ENCODE measurements at regions not wholly inside any gene's neighbourhood (a gene's known extent, or its start where the extent isn't known, plus 50 kb on each side); places are given as distances from the start of the nearest gene placed in this dataset.

DNA sequence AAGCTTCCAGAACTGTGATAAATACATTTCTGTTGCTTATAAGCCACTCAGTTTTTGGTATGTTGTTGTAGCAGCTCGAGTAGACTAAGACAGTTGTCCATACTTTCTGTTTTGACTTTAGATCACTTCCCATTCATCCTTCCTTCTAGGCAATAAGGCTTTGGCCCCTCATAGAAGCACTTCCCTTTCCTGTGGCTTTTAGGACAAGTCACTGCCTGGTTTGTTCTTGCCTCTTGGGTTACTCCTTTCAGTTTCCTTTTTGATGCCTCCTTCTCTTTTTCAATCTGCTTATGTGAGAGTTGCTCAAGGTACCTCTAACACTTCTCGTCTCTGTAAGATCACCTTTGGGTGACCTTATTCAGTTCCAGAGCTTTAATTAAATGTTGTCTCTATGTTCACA lies 72.4 kb upstream of the NTRK2 start:
- no peak overlapping the region for H3K4me3 ChIP-seq (replicated peaks; ENCODE audit: low read depth, low read length)
- no peak for TF ChIP-seq CTCF (IDR thresholded peaks at IDR 0.05; ENCODE audit: low read length, missing control alignments)
- no peak for DNase-seq (ENCODE audit: low read depth)

- no peak for TF ChIP-seq CTCF (IDR thresholded peaks at IDR 0.05; ENCODE audit: low read length, missing control alignments)
- no peak overlapping the region for H3K4me3 ChIP-seq (replicated peaks; ENCODE audit: low read depth, low read length)
- no peak for DNase-seq (ENCODE audit: low read depth)
Observed at GRCh38 chr9:84598921-84599636, 70.5 kb upstream of the NTRK2 start.

DNA sequence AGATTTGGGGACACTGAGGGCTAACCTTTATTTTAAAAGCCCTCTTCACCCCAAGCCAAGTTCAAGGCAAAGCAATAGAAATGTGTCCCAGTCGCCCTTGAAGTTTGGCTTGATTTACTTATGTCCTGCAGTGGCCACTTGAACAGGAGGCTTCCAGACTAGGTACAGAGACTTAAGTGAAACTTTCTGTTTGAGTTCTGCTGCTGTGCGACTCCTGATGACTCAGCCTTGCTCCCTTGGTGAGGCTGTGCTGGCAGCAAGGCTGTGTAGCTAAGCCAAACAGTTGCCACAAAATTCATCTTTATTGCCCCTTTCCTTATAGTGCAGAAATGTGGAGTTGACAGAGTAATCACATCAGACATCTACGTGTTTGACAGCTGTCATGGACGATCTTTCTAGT lies 68.8 kb upstream of the NTRK2 start:
- TF ChIP-seq CTCF (IDR thresholded peaks at IDR 0.05; ENCODE audit: low read length, missing control alignments) = no peak
- DNase-seq (ENCODE audit: low read depth) = no peak
- no peak overlapping the region for H3K4me3 ChIP-seq (replicated peaks; ENCODE audit: low read depth, low read length)

DNA sequence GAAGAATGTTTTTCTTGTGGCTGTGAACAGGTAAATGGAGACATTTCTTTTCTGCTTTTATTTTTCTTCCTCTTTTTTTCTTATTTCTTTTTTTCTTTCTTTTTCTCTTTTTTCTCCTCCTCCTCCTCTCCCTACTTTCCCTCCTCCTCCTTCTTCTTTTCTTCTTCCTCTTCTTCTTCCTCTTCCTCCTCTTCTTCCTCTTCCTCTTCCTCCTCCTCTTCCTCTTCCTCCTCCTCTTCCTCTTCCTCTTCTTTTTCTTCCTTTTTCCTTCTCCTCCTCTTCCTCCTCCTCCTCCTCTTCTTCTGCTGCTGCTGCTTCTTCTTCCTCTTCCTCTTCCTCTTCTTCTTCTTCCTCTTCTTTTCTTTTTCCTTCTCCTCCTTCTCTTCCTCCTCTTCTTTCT lies 65.3 kb upstream of the NTRK2 start:
- no peak for TF ChIP-seq CTCF (IDR thresholded peaks at IDR 0.05; ENCODE audit: low read length, missing control alignments)
- H3K4me3 ChIP-seq (replicated peaks; ENCODE audit: low read depth, low read length) = no peak overlapping the region
- DNase-seq (ENCODE audit: low read depth) = no peak

DNA sequence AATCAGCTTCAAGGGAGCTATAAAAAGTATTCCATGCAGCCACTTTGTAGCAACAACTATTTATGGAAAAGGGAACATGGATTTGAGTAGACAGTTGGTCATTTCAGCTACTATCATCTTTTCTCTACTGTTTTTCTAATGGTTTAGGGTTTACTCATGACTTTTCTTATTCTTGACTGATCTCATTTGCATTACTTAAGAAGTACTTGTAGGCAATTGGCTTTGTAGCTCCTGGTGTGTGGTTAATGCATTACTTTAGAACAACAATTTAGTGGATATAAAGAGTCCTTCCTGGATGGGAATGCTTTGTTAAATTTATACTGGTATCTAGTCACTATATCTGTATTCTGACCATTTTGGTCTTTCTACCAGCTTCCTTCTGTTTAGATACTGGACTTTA lies 59.8 kb upstream of the NTRK2 start:
- no peak for TF ChIP-seq CTCF (IDR thresholded peaks at IDR 0.05; ENCODE audit: low read length, missing control alignments)
- DNase-seq (ENCODE audit: low read depth) = no peak
- no peak overlapping the region for H3K4me3 ChIP-seq (replicated peaks; ENCODE audit: low read depth, low read length)

DNA sequence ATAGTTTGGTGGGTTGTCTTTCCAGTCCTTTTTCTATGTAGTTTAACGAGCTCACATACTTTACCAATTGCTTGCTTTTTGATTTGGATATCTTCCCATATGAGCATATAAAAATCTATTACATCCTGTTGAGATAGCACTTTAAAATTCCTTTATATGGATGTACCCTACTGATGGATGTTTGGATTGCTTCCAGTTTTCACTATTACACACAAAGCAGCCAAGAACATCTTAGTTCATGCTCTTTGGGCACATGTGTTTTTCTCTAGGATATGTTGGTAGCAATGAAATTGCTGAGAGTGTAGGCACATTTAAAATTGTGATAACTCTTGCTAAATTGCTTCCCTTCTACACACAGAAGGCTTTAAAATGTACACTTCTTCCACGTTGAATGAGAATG lies 56.1 kb upstream of the NTRK2 start:
- no peak for TF ChIP-seq CTCF (IDR thresholded peaks at IDR 0.05; ENCODE audit: low read length, missing control alignments)
- no peak overlapping the region for H3K4me3 ChIP-seq (replicated peaks; ENCODE audit: low read depth, low read length)
- DNase-seq (ENCODE audit: low read depth) = no peak

- no peak for TF ChIP-seq CTCF (IDR thresholded peaks at IDR 0.05; ENCODE audit: low read length, missing control alignments)
- H3K4me3 ChIP-seq (replicated peaks; ENCODE audit: low read depth, low read length) = no peak overlapping the region
- DNase-seq (ENCODE audit: low read depth) = no peak
Observed at GRCh38 chr9:84615544-84615943, 54.0 kb upstream of the NTRK2 start.
